NB4 (cell line): ENCODE measurements at regions not wholly inside any gene's neighbourhood (a gene's known extent, or its start where the extent isn't known, plus 50 kb on each side); places are given as distances from the start of the nearest gene placed in this dataset.
"Not testable (repeated sequence)": the region's sequence is repeated elsewhere in the genome, so short reads cannot be mapped to it uniquely, and the experiment has no call there.

ENCODE experiments used
- DNase-seq: peaks from one replicate; pipeline ENCODE4 v3.0.0; 2010; ENCODE audit warnings: low read depth
- H3K4me3 ChIP-seq: one replicate; pipeline ENCODE4 v1.5.1; 2011; ENCODE audit warnings: mild to moderate bottlenecking, low read depth, low read length, moderate library complexity
- CTCF ChIP-seq: IDR thresholded peaks from one replicate; pipeline ENCODE4 v1.5.1; 2012; ENCODE audit warnings: low read depth, low read length
- MYC ChIP-seq: IDR thresholded peaks from 2 replicates; pipeline ENCODE4 v1.6.1; 2011; ENCODE audit warnings: low read depth, low read length
- POLR2A ChIP-seq: IDR thresholded peaks from 2 replicates; pipeline ENCODE4 v1.6.1; 2011; ENCODE audit warnings: mild to moderate bottlenecking; ENCODE audit not compliant: insufficient read length; ENCODE audit errors: extremely low read depth
- TF ChIP-seq, protein P1 (sequence below): IDR thresholded peaks from 2 replicates; pipeline ENCODE4 v1.6.1; 2011; ENCODE audit warnings: low read depth, low read length

DNA sequence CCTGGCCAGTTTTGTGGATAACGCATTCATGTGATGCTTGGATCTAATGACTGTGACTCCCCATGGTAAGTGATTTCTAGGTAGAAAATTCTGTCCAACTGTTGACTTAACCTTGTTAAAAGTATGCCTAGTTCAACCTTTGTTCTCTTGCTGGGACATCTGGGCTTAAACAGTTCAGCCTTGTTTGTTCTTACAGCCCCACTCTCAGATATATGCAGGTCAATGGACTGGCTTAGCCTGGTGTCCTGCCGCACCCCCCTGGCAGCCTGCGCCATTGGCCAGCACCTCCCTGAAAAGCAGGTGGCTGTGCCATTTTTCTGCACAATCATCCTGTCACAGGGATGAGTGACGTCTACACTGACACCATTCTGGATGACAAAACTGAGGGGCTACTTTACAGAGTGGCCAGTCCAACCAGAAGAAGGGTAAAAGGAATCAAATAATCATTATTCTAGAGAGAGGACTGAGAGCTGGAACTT, 244.7 kb upstream of the ONECUT1 start:
- H3K4me3 ChIP-seq: no peak overlapping the region
- TF ChIP-seq CTCF: no peak
- no peak for TF ChIP-seq POLR2A
- no peak for TF ChIP-seq MYC
- TF ChIP-seq, protein P1, sequence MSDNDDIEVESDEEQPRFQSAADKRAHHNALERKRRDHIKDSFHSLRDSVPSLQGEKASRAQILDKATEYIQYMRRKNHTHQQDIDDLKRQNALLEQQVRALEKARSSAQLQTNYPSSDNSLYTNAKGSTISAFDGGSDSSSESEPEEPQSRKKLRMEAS: no peak
- DNase-seq: no peak

- no peak for DNase-seq
- TF ChIP-seq, protein P1: no peak
- TF ChIP-seq CTCF: no peak
- TF ChIP-seq POLR2A: no peak
- TF ChIP-seq MYC: no peak
- no peak overlapping the region for H3K4me3 ChIP-seq
These were observed 243.6 kb upstream of the ONECUT1 start for GRCh38 chr15:53033709-53034108.

GRCh38 chr15:53031469-53031868, 241.3 kb upstream of the ONECUT1 start:
- no peak overlapping the region for H3K4me3 ChIP-seq
- no peak for DNase-seq
- TF ChIP-seq POLR2A (no peak), MYC (no peak), CTCF (no peak)
- TF ChIP-seq, protein P1: no peak

DNA sequence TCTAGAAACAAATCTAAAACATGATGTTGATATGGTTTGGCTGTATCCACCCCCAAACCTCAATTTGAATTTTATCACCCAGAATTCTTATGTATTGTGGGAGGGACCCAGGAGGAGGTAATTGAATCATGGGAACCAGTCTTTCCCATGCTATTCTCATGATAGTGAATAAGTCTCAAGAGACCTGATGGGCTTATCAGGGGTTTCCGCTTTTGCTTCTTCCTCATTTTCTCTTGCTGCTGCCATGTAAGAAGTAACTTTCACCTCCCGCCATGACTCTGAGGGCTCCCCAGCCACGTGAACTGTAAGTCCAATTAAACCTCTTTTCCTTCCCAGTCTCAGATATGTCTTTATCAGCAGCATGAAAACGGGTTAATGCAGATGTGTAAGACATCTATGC, 232.7 kb upstream of the ONECUT1 start:
- no peak for TF ChIP-seq CTCF
- TF ChIP-seq MYC: no peak
- TF ChIP-seq, protein P1: no peak
- no peak for TF ChIP-seq POLR2A
- H3K4me3 ChIP-seq: no peak overlapping the region
- peak; percentile 51 for DNase-seq

- H3K4me3 ChIP-seq: no peak overlapping the region
- TF ChIP-seq, protein P1: no peak
- TF ChIP-seq POLR2A (no peak), MYC (no peak), CTCF (no peak)
- no peak for DNase-seq
These were observed 223.2 kb upstream of the ONECUT1 start for GRCh38 chr15:53013329-53013728.

DNA sequence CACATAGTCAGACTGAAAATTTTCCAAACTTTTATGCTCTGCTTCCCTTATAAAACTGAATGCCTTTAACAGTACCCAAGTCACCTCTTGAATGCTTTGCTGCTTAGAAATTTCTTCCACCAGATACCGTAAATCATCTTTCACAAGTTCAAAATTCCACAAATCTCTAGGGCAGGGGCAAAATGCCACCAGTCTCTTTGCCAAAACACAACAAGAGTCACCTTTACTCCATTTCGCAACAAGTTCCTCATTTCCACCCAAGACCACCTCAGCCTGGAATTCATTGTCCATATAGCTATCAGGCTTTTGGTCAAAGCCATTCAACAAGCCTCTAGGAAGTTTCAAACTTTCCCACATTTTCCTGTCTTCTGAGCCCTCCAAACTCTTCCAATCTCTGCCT, 221.6 kb upstream of the ONECUT1 start:
- H3K4me3 ChIP-seq, DNase-seq: not testable (repeated sequence)
